Ovary (tissue), 3 donors: ENCODE measurements at regions not wholly inside any gene's neighbourhood (a gene's known extent, or its start where the extent isn't known, plus 50 kb on each side); places are given as distances from the start of the nearest gene placed in this dataset.

Source experiments
- POLR2A ChIP-seq: fragments of 450-650 bp; IDR thresholded peaks from one replicate; pipeline ENCODE4 v1.6.1; 2017; ENCODE audit warnings: antibody characterized with exemption, mild to moderate bottlenecking, moderate library complexity
- TF ChIP-seq, protein P1 (sequence below), 3 donors: fragments of 450-650 bp in 2 of 3; fragments of 200-600 bp in 1 of 3; IDR thresholded peaks; one replicate each; pipeline versions ENCODE4 v1.5.1 to v1.8.0; 2016 to 2022; ENCODE audit warnings: antibody characterized with exemption in 3 of 3, mild to moderate bottlenecking in 1 of 3
- donor health status: DM: no; HTN: no; CAD: no.

DNA sequence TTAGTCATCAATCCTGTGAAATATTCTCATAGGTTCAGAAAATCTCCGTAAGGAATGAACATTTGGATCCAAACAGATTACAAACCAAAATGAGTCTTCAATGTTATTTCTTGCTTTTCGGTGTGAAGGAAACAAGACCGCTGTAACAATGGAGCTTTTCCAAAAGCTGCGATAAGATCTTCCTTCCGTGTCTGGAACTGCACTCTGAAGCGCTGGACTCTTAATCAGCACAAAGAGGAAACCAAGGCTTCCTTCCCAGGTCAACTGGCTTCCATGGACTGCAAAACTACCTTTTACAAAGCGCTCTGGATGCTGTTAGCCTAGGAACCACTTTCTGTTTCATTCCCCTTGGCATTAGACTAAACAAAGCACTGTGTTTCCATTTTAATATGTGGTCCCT, 137.9 kb upstream of the BASP1 start:
- TF ChIP-seq POLR2A = no peak
- TF ChIP-seq, protein P1, sequence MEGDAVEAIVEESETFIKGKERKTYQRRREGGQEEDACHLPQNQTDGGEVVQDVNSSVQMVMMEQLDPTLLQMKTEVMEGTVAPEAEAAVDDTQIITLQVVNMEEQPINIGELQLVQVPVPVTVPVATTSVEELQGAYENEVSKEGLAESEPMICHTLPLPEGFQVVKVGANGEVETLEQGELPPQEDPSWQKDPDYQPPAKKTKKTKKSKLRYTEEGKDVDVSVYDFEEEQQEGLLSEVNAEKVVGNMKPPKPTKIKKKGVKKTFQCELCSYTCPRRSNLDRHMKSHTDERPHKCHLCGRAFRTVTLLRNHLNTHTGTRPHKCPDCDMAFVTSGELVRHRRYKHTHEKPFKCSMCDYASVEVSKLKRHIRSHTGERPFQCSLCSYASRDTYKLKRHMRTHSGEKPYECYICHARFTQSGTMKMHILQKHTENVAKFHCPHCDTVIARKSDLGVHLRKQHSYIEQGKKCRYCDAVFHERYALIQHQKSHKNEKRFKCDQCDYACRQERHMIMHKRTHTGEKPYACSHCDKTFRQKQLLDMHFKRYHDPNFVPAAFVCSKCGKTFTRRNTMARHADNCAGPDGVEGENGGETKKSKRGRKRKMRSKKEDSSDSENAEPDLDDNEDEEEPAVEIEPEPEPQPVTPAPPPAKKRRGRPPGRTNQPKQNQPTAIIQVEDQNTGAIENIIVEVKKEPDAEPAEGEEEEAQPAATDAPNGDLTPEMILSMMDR (IDR thresholded peaks at IDR 0.05) = no peak
